ENCODE measurements at regions not wholly inside any gene's neighbourhood (a gene's known extent, or its start where the extent isn't known, plus 50 kb on each side); places are given as distances from the start of the nearest gene placed in this dataset.

DNA sequence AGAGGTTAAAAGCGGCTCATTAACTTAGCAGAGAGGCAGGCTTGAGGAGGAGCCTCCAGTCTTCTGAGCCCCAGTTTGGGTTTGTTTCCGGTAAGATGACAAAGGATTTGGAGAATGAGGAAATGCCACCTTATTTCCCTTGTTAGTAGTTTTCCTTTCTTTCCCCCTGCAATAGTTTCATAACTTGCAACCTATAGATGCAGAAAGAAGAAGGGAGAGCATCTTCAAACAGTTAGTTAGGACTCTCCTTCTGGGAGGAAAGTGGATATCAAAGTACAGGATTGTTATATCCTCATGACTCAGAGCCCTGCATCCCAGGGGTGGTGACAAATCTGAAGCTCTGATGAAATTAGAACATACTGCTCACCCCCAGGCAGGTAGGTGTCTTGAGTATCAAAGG lies 180.7 kb upstream of the SLC38A2 start:
- BruUV-seq (replicated peaks) = no TSS peak
- CTCF ChIA-PET = no interaction called here
- DNase-seq = no peak
- H3K4me1 Mint-ChIP-seq (ENCODE audit: low read depth, unreplicated experiment) = peaks cover 31% of the 10 kb centered on the region
- H3K9me3 Mint-ChIP-seq (ENCODE audit: low read depth, unreplicated experiment) = peaks cover 3% of the 10 kb centered on the region
- H3K27ac Mint-ChIP-seq (ENCODE audit: unreplicated experiment) = no peak overlapping the region
- H3K27me3 Mint-ChIP-seq (ENCODE audit: unreplicated experiment) = no peaks in the 10 kb centered on the region
- TF ChIP-seq, protein P1, sequence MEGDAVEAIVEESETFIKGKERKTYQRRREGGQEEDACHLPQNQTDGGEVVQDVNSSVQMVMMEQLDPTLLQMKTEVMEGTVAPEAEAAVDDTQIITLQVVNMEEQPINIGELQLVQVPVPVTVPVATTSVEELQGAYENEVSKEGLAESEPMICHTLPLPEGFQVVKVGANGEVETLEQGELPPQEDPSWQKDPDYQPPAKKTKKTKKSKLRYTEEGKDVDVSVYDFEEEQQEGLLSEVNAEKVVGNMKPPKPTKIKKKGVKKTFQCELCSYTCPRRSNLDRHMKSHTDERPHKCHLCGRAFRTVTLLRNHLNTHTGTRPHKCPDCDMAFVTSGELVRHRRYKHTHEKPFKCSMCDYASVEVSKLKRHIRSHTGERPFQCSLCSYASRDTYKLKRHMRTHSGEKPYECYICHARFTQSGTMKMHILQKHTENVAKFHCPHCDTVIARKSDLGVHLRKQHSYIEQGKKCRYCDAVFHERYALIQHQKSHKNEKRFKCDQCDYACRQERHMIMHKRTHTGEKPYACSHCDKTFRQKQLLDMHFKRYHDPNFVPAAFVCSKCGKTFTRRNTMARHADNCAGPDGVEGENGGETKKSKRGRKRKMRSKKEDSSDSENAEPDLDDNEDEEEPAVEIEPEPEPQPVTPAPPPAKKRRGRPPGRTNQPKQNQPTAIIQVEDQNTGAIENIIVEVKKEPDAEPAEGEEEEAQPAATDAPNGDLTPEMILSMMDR (IDR thresholded peaks at IDR 0.05; ENCODE audit: unreplicated experiment) = no peak
- no peak overlapping the region for H3K4me3 Mint-ChIP-seq (ENCODE audit: low read depth, unreplicated experiment)
- intact Hi-C loops (cut with micrococcal nuclease; ENCODE audit: unreplicated experiment) = no loop called here
- no peaks in the 10 kb centered on the region for H3K36me3 Mint-ChIP-seq (ENCODE audit: insufficient read depth, unreplicated experiment)

DNA sequence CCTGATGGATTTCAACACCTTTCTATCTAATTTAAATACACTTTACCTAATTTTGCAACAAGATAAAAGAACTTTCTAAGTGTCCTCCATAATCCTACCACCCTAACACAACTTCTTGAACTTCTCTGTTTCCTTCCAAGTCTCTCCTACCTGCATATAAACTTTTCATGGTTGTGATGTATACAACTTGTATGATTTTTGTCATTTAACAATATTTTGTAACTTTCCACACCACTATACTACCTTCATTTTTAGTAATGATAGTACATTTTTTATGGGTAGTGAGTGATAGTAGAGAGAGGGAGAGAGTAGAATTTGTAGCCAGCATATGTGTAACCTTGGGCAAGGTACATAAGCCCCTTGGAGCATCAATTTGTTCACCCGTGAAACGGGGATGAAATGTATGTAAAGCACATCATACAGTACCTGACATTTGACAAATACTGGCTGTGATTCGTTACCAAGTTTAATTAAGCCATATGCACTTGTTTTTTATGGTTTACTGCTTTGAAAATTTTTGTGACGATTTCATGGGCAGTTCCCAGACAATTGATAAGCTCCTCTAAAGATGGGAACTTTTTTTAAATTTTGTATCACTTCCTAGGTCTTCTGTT lies 177.8 kb upstream of the SLC38A2 start:
- peak overlapping the region; percentile 85 for H3K27ac Mint-ChIP-seq (ENCODE audit: unreplicated experiment)
- H3K9me3 Mint-ChIP-seq (ENCODE audit: low read depth, unreplicated experiment) = peaks cover 6% of the 10 kb centered on the region
- H3K27me3 Mint-ChIP-seq (ENCODE audit: unreplicated experiment) = no peaks in the 10 kb centered on the region
- no peak for DNase-seq
- no peaks in the 10 kb centered on the region for H3K36me3 Mint-ChIP-seq (ENCODE audit: insufficient read depth, unreplicated experiment)
- CTCF ChIA-PET = no interaction called here
- BruUV-seq (replicated peaks) = no TSS peak
- peaks cover 40% of the 10 kb centered on the region for H3K4me1 Mint-ChIP-seq (ENCODE audit: low read depth, unreplicated experiment)
- H3K4me3 Mint-ChIP-seq (ENCODE audit: low read depth, unreplicated experiment) = no peak overlapping the region
- intact Hi-C loops (cut with micrococcal nuclease; ENCODE audit: unreplicated experiment) = no loop called here
- TF ChIP-seq, protein P1 (IDR thresholded peaks at IDR 0.05; ENCODE audit: unreplicated experiment) = no peak

DNA sequence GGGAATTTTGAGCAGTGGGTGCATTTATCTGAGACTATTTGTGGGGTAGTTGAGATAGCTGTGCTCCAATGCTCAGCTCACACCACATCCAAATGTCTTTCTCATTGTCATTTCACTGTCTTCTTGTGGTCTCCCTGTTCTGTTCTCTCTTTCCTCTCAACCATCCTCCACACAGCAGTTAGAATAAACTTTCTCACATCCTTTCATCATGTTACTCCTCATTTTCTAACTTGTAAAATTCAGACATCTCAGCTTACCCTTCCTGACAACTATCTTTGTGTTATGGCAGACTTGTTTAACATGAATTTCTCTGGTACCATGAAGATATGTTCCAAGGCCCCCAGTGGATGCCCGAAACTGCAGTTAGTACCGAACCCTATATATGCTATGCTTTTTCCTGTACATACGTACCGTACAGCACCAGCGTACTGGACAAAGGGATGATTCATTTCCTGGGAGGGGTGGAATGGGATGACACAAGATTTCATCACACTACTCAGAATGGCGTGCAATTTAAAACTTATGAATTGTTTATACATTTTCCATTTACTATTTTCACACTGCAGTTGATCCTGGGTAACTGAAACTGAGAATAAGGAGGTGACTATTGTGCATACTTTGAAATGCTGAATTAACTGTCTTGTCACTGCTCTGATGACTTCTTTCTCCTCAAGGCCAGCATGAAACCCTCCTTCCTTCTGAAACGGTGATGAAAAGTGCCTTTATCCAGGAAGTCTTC lies 177.1 kb upstream of the SLC38A2 start:
- H3K4me1 Mint-ChIP-seq (ENCODE audit: low read depth, unreplicated experiment) = peaks cover 33% of the 10 kb centered on the region
- intact Hi-C loops (cut with micrococcal nuclease; ENCODE audit: unreplicated experiment) = no loop called here
- TF ChIP-seq, protein P1 (IDR thresholded peaks at IDR 0.05; ENCODE audit: unreplicated experiment) = no peak
- H3K36me3 Mint-ChIP-seq (ENCODE audit: insufficient read depth, unreplicated experiment) = no peaks in the 10 kb centered on the region
- DNase-seq = no peak
- BruUV-seq (replicated peaks) = no TSS peak
- no peak overlapping the region for H3K4me3 Mint-ChIP-seq (ENCODE audit: low read depth, unreplicated experiment)
- H3K9me3 Mint-ChIP-seq (ENCODE audit: low read depth, unreplicated experiment) = peaks cover 6% of the 10 kb centered on the region
- H3K27me3 Mint-ChIP-seq (ENCODE audit: unreplicated experiment) = no peaks in the 10 kb centered on the region
- H3K27ac Mint-ChIP-seq (ENCODE audit: unreplicated experiment) = peak overlapping the region; percentile 85
- CTCF ChIA-PET = interaction anchor here (0.7 kb wide), 1 partner anchor 64 kb away, joined by 3 read pairs; no protein-coding TSS in a partner anchor

DNA sequence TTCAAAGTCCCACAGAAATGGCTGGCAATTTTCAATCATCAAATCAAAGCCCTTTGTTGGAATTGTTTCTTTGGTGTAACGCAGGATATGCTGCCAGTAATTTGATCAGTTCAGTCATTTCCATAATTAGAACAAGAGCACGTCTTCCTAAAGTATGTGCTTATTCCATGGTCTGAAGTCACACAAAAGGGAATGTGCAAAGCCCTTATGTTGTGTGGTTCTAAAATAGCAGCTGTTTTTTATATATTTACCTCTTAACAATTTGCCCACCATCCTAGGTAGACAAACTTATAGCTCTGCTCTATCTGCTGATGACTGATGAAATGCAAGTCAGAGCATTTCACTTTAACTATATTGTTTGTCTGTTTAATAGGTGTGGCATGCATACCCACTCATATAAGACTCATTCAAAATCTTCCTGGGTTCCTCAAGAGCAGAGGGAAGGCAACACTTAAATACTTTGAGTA lies 176.1 kb upstream of the SLC38A2 start:
- no peak for DNase-seq
- TF ChIP-seq, protein P1 (IDR thresholded peaks at IDR 0.05; ENCODE audit: unreplicated experiment) = no peak
- H3K27ac Mint-ChIP-seq (ENCODE audit: unreplicated experiment) = no peak overlapping the region
- H3K9me3 Mint-ChIP-seq (ENCODE audit: low read depth, unreplicated experiment) = peaks cover 6% of the 10 kb centered on the region
- CTCF ChIA-PET = no interaction called here
- intact Hi-C loops (cut with micrococcal nuclease; ENCODE audit: unreplicated experiment) = no loop called here
- no TSS peak for BruUV-seq (replicated peaks)
- no peaks in the 10 kb centered on the region for H3K36me3 Mint-ChIP-seq (ENCODE audit: insufficient read depth, unreplicated experiment)
- H3K4me3 Mint-ChIP-seq (ENCODE audit: low read depth, unreplicated experiment) = no peak overlapping the region
- H3K27me3 Mint-ChIP-seq (ENCODE audit: unreplicated experiment) = no peaks in the 10 kb centered on the region
- peaks cover 32% of the 10 kb centered on the region for H3K4me1 Mint-ChIP-seq (ENCODE audit: low read depth, unreplicated experiment)

Measured in Calu3 (cell line).